ENCODE measurements at regions not wholly inside any gene's neighbourhood (a gene's known extent, or its start where the extent isn't known, plus 50 kb on each side); places are given as distances from the start of the nearest gene placed in this dataset.
"Not testable (repeated sequence)": the region's sequence is repeated elsewhere in the genome, so short reads cannot be mapped to it uniquely, and the experiment has no call there.

DNA sequence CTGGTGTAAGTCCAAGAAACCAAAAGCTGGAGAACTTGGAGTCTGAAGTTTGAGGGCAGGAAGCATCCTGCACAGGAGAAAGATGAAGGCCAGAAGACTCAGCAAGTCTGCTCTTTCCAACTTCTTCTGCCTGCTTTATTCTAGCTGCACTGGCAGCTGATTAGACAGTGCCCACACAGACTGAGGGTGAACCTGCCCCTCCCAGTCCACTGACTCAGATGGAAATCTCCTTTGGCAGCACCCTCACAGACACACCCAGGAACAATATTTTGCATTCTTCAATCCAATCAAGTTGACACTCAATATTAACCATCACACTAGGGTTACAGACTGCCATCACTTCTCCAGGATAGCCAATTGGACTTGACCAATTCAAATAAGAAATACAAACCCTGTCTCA is 510.4 kb upstream of the SYT4 start:
- TF ChIP-seq, protein P1, sequence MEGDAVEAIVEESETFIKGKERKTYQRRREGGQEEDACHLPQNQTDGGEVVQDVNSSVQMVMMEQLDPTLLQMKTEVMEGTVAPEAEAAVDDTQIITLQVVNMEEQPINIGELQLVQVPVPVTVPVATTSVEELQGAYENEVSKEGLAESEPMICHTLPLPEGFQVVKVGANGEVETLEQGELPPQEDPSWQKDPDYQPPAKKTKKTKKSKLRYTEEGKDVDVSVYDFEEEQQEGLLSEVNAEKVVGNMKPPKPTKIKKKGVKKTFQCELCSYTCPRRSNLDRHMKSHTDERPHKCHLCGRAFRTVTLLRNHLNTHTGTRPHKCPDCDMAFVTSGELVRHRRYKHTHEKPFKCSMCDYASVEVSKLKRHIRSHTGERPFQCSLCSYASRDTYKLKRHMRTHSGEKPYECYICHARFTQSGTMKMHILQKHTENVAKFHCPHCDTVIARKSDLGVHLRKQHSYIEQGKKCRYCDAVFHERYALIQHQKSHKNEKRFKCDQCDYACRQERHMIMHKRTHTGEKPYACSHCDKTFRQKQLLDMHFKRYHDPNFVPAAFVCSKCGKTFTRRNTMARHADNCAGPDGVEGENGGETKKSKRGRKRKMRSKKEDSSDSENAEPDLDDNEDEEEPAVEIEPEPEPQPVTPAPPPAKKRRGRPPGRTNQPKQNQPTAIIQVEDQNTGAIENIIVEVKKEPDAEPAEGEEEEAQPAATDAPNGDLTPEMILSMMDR (IDR thresholded peaks at IDR 0.05) = not testable (repeated sequence)
- TF ChIP-seq POLR2A (IDR thresholded peaks at IDR 0.05) = not testable (repeated sequence)
